ENCODE measurements at regions not wholly inside any gene's neighbourhood (a gene's known extent, or its start where the extent isn't known, plus 50 kb on each side); places are given as distances from the start of the nearest gene placed in this dataset.

- no peaks in the 10 kb centered on the region for H3K4me1 ChIP-seq (ENCODE audit: insufficient read depth, insufficient read length)
- DNase-seq (ENCODE audit: low read depth, low spot score) = no peak
- no peaks in the 10 kb centered on the region for H3K27me3 ChIP-seq (ENCODE audit: insufficient read depth, insufficient read length)
- H3K9ac ChIP-seq (ENCODE audit: insufficient read length, low read depth) = no peak overlapping the region
- H3K4me3 ChIP-seq (ENCODE audit: insufficient read length, low read depth) = no peak overlapping the region
- no peaks in the 10 kb centered on the region for H3K36me3 ChIP-seq (ENCODE audit: insufficient read depth, insufficient read length, low read length)
- H3K9me3 ChIP-seq (ENCODE audit: insufficient read depth, low read length) = no peaks in the 10 kb centered on the region
- TF ChIP-seq YY1 (IDR thresholded peaks at IDR 0.05; ENCODE audit: insufficient read depth, insufficient read length) (no peak), SUZ12 (IDR thresholded peaks at IDR 0.05; ENCODE audit: extremely low read depth, insufficient read depth, insufficient read length) (no peak), ZNF274 (IDR thresholded peaks at IDR 0.05; ENCODE audit: low read depth, low read length) (no peak)
These were observed 160.3 kb downstream of the RPS29 start for GRCh38 chr14:49425921-49426320.

- Histone ChIP-seq H3K36me3 (ENCODE audit: insufficient read depth, insufficient read length, low read length) (no peaks in the 10 kb centered on the region), H3K9me3 (ENCODE audit: insufficient read depth, low read length) (no peaks in the 10 kb centered on the region), H3K27me3 (ENCODE audit: insufficient read depth, insufficient read length) (no peaks in the 10 kb centered on the region), H3K4me3 (ENCODE audit: insufficient read length, low read depth) (no peak overlapping the region), H3K4me1 (ENCODE audit: insufficient read depth, insufficient read length) (no peaks in the 10 kb centered on the region), H3K9ac (ENCODE audit: insufficient read length, low read depth) (no peak overlapping the region)
- no peak for TF ChIP-seq ZNF274 (IDR thresholded peaks at IDR 0.05; ENCODE audit: low read depth, low read length)
- no peak for TF ChIP-seq YY1 (IDR thresholded peaks at IDR 0.05; ENCODE audit: insufficient read depth, insufficient read length)
- TF ChIP-seq SUZ12 (IDR thresholded peaks at IDR 0.05; ENCODE audit: extremely low read depth, insufficient read depth, insufficient read length) = no peak
- no peak for DNase-seq (ENCODE audit: low read depth, low spot score)
These were observed 161.5 kb downstream of the RPS29 start for GRCh38 chr14:49424436-49425331.

- H3K4me1 ChIP-seq (ENCODE audit: insufficient read depth, insufficient read length) = no peaks in the 10 kb centered on the region
- no peaks in the 10 kb centered on the region for H3K27me3 ChIP-seq (ENCODE audit: insufficient read depth, insufficient read length)
- H3K9ac ChIP-seq (ENCODE audit: insufficient read length, low read depth) = no peak overlapping the region
- H3K4me3 ChIP-seq (ENCODE audit: insufficient read length, low read depth) = no peak overlapping the region
- no peaks in the 10 kb centered on the region for H3K9me3 ChIP-seq (ENCODE audit: insufficient read depth, low read length)
- no peaks in the 10 kb centered on the region for H3K36me3 ChIP-seq (ENCODE audit: insufficient read depth, insufficient read length, low read length)
- no peak for DNase-seq (ENCODE audit: low read depth, low spot score)
- TF ChIP-seq YY1 (IDR thresholded peaks at IDR 0.05; ENCODE audit: insufficient read depth, insufficient read length) = no peak
- no peak for TF ChIP-seq SUZ12 (IDR thresholded peaks at IDR 0.05; ENCODE audit: extremely low read depth, insufficient read depth, insufficient read length)
- no peak for TF ChIP-seq ZNF274 (IDR thresholded peaks at IDR 0.05; ENCODE audit: low read depth, low read length)
These were observed 166.0 kb downstream of the RPS29 start for GRCh38 chr14:49420201-49420600.

- no peaks in the 10 kb centered on the region for H3K4me1 ChIP-seq (ENCODE audit: insufficient read depth, insufficient read length)
- H3K9me3 ChIP-seq (ENCODE audit: insufficient read depth, low read length) = no peaks in the 10 kb centered on the region
- no peak for DNase-seq (ENCODE audit: low read depth, low spot score)
- TF ChIP-seq ZNF274 (IDR thresholded peaks at IDR 0.05; ENCODE audit: low read depth, low read length) (no peak), SUZ12 (IDR thresholded peaks at IDR 0.05; ENCODE audit: extremely low read depth, insufficient read depth, insufficient read length) (no peak)
- H3K27me3 ChIP-seq (ENCODE audit: insufficient read depth, insufficient read length) = no peaks in the 10 kb centered on the region
- H3K9ac ChIP-seq (ENCODE audit: insufficient read length, low read depth) = no peak overlapping the region
- no peak overlapping the region for H3K4me3 ChIP-seq (ENCODE audit: insufficient read length, low read depth)
- H3K36me3 ChIP-seq (ENCODE audit: insufficient read depth, insufficient read length, low read length) = no peaks in the 10 kb centered on the region
These were observed 167.4 kb downstream of the RPS29 start for GRCh38 chr14:49418789-49419188.

GRCh38 chr14:49417790-49418189, 168.4 kb downstream of the RPS29 start:
- H3K4me1 ChIP-seq (ENCODE audit: insufficient read depth, insufficient read length) = no peaks in the 10 kb centered on the region
- no peak for DNase-seq (ENCODE audit: low read depth, low spot score)
- no peaks in the 10 kb centered on the region for H3K36me3 ChIP-seq (ENCODE audit: insufficient read depth, insufficient read length, low read length)
- no peak overlapping the region for H3K9ac ChIP-seq (ENCODE audit: insufficient read length, low read depth)
- H3K27me3 ChIP-seq (ENCODE audit: insufficient read depth, insufficient read length) = no peaks in the 10 kb centered on the region
- no peaks in the 10 kb centered on the region for H3K9me3 ChIP-seq (ENCODE audit: insufficient read depth, low read length)
- TF ChIP-seq ZNF274 (IDR thresholded peaks at IDR 0.05; ENCODE audit: low read depth, low read length) (no peak), SUZ12 (IDR thresholded peaks at IDR 0.05; ENCODE audit: extremely low read depth, insufficient read depth, insufficient read length) (no peak), YY1 (IDR thresholded peaks at IDR 0.05; ENCODE audit: insufficient read depth, insufficient read length) (no peak)
- no peak overlapping the region for H3K4me3 ChIP-seq (ENCODE audit: insufficient read length, low read depth)

GRCh38 chr14:49408187-49408933, 177.8 kb downstream of the RPS29 start:
- no peaks in the 10 kb centered on the region for H3K36me3 ChIP-seq (ENCODE audit: insufficient read depth, insufficient read length, low read length)
- no peaks in the 10 kb centered on the region for H3K9me3 ChIP-seq (ENCODE audit: insufficient read depth, low read length)
- TF ChIP-seq SUZ12 (IDR thresholded peaks at IDR 0.05; ENCODE audit: extremely low read depth, insufficient read depth, insufficient read length) (no peak), YY1 (IDR thresholded peaks at IDR 0.05; ENCODE audit: insufficient read depth, insufficient read length) (no peak), ZNF274 (IDR thresholded peaks at IDR 0.05; ENCODE audit: low read depth, low read length) (no peak)
- no peaks in the 10 kb centered on the region for H3K4me1 ChIP-seq (ENCODE audit: insufficient read depth, insufficient read length)
- H3K4me3 ChIP-seq (ENCODE audit: insufficient read length, low read depth) = no peak overlapping the region
- no peak for DNase-seq (ENCODE audit: low read depth, low spot score)
- no peak overlapping the region for H3K9ac ChIP-seq (ENCODE audit: insufficient read length, low read depth)
- H3K27me3 ChIP-seq (ENCODE audit: insufficient read depth, insufficient read length) = no peaks in the 10 kb centered on the region

- H3K9me3 ChIP-seq (ENCODE audit: insufficient read depth, low read length) = no peaks in the 10 kb centered on the region
- no peaks in the 10 kb centered on the region for H3K27me3 ChIP-seq (ENCODE audit: insufficient read depth, insufficient read length)
- no peak for DNase-seq (ENCODE audit: low read depth, low spot score)
- H3K4me3 ChIP-seq (ENCODE audit: insufficient read length, low read depth) = no peak overlapping the region
- no peaks in the 10 kb centered on the region for H3K4me1 ChIP-seq (ENCODE audit: insufficient read depth, insufficient read length)
- H3K9ac ChIP-seq (ENCODE audit: insufficient read length, low read depth) = no peak overlapping the region
- no peaks in the 10 kb centered on the region for H3K36me3 ChIP-seq (ENCODE audit: insufficient read depth, insufficient read length, low read length)
- TF ChIP-seq YY1 (IDR thresholded peaks at IDR 0.05; ENCODE audit: insufficient read depth, insufficient read length) (no peak), SUZ12 (IDR thresholded peaks at IDR 0.05; ENCODE audit: extremely low read depth, insufficient read depth, insufficient read length) (no peak), ZNF274 (IDR thresholded peaks at IDR 0.05; ENCODE audit: low read depth, low read length) (no peak)
These were observed 180.9 kb downstream of the RPS29 start for GRCh38 chr14:49405291-49405690.
